Stimulated activated CD8-positive, alpha-beta memory T cell treated with anti-CD3 and anti-CD28 coated beads, Interleukin-15, amount 100 ng/mL, for 4 hours (primary cell): ENCODE measurements at regions not wholly inside any gene's neighbourhood (a gene's known extent, or its start where the extent isn't known, plus 50 kb on each side); places are given as distances from the start of the nearest gene placed in this dataset.

Experiments used
- DNase-seq, 2 donors: peaks; one replicate each; pipeline ENCODE4 v3.0.0-alpha.2; 2020; ENCODE audit warnings: low read depth in 2 of 2

- DNase-seq, result no peak
Measured at GRCh38 chr1:87560601-87561360, 232.1 kb downstream of the LMO4 start.

- DNase-seq, result no peak
Measured at GRCh38 chr1:87563211-87563610, 234.5 kb downstream of the LMO4 start.

- no peak for DNase-seq
Measured at GRCh38 chr1:87565861-87566260, 237.2 kb downstream of the LMO4 start.

- no peak for DNase-seq
Measured at GRCh38 chr1:87568005-87568404, 239.3 kb downstream of the LMO4 start.

- no peak for DNase-seq
Measured at GRCh38 chr1:87568911-87569310, 240.2 kb downstream of the LMO4 start.

- DNase-seq, result no peak
Measured at GRCh38 chr1:87572008-87572407, 243.3 kb downstream of the LMO4 start.

GRCh38 chr1:87572891-87573290 lies 244.2 kb downstream of the LMO4 start:
- no peak for DNase-seq

GRCh38 chr1:87575528-87575927 lies 246.8 kb downstream of the LMO4 start:
- no peak for DNase-seq

GRCh38 chr1:87578464-87578863 lies 249.8 kb downstream of the LMO4 start:
- DNase-seq, result no peak

GRCh38 chr1:87583459-87583858 lies 254.8 kb downstream of the LMO4 start:
- DNase-seq, result no peak

GRCh38 chr1:87584586-87584985 lies 255.9 kb downstream of the LMO4 start:
- DNase-seq, result no peak

GRCh38 chr1:87586501-87586900 lies 257.8 kb downstream of the LMO4 start:
- DNase-seq, result no peak

- DNase-seq, result no peak
Measured at GRCh38 chr1:87588495-87588894, 259.8 kb downstream of the LMO4 start.

- DNase-seq, result no peak
Measured at GRCh38 chr1:87591492-87591891, 262.8 kb downstream of the LMO4 start.

- DNase-seq, result no peak
Measured at GRCh38 chr1:87592156-87592555, 263.5 kb downstream of the LMO4 start.

GRCh38 chr1:87594736-87595383 lies 266.2 kb downstream of the LMO4 start:
- no peak for DNase-seq

- DNase-seq, result no peak
Measured at GRCh38 chr1:87595384-87595781, 266.7 kb downstream of the LMO4 start.

GRCh38 chr1:87598429-87598828 lies 269.7 kb downstream of the LMO4 start:
- no peak for DNase-seq

- no peak for DNase-seq
Measured at GRCh38 chr1:87599569-87599968, 270.9 kb downstream of the LMO4 start.

GRCh38 chr1:87600055-87600850 lies 271.6 kb downstream of the LMO4 start:
- no peak for DNase-seq

GRCh38 chr1:87600854-87601253 lies 272.2 kb downstream of the LMO4 start:
- no peak for DNase-seq

GRCh38 chr1:87603626-87604025 lies 274.9 kb downstream of the LMO4 start:
- DNase-seq, result no peak

- no peak for DNase-seq
Measured at GRCh38 chr1:87612956-87613355, 284.3 kb downstream of the LMO4 start.
